ENCODE measurements at regions not wholly inside any gene's neighbourhood (a gene's known extent, or its start where the extent isn't known, plus 50 kb on each side); places are given as distances from the start of the nearest gene placed in this dataset.

DNA sequence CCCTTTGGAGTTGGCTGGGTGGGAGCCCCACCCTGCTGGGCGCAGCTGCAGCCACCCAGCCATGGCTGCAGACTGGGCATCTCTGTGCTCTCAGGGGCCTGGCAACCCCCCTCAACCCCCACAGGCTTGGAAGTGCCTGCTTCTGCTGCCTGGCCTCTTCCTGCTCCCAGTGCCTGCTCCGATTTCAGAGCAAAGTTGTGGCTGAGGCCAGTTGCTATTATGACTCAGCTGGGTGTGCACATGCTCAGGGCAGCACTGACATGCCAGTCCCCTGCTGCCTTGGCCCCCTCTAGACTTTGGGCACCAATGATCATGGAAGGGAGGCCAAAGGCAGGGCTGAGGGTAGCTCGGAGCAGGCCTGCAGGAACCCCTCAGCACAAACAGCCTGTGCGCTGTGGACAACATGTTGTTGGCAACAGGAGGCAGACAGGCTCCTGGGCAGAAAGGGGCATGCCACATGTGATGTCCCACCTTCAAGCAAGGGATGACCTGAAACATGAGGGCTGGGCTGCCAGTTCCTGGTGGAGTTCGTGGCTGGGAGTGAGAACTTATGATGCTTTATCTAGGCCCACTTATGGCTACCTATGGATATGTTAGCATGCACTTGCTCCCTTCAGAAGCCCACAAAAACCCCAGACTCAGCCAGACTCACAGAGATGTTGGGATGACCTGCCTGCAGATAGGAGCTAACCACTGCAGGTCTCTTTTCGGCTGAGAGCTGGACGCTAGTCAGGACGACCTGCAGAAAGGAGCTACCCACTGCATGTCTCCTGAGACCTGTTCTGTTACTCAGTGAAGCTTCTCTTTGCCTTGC is 96.4 kb upstream of the AMOTL1 start:
- no peak for DNase-seq

DNA sequence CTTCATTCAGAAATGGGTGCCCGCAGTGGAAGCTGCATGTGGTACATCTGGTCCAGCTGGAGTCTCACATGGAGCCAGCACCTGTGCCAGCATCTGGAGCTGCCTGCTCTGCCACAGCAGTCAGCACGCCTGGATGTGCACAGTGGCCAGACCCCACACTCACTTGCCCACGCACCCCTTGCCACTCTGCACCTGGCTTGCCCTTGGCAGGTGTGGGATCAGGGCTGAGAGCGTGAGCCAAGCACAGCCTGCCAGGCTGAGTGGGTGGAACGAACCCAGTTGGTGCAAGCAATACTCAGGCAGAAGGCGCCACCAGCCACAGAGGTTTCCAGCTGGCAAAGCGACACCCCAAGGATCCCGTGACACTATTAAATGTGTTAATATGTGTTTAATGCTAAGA is 95.5 kb upstream of the AMOTL1 start:
- no peak for DNase-seq

DNA sequence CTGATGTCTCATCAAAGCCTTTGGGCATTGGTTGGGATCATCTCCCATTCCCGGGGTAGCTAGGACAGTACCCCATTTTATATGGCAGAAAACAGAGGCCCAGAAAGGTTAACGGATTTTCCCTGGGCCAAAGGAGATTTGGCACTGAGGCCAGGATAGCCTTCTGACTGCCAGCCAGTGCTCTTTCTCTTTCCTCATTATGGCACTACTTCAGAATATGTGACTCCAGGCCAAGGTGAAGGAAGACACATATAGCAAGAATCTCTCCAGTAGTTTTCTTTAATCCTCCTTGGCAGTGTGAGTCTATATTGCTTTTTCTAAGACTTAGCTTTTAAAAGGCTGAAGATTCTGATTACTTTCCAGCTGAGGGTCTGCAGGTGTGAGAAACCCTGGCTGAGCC is 94.8 kb upstream of the AMOTL1 start:
- no peak for DNase-seq

DNA sequence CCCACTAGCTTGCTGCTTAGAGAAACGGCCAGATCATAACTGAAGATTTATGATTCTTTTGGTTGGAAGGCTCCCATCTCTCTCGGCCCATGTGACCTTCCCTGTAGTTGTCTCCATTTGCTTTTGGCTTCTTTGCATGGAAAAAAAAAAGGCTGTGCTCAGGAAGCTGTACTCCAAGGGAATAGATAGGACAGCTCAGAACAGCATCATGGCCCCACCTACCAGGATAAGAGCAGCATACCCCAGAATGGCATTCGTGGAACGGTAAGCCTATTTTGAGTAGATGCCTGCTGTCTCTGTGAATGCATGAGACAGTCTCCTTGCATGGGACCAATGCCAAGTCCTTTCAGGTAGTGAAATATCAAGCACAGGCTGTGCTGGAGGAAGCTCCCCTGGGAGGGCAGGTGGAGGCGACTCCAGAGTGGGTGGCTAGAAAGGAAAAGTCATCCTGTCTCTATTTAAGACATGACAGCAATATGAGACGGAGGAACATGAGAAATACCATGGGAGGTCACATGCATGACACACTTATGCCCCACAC is 94.1 kb upstream of the AMOTL1 start:
- DNase-seq: no peak

DNA sequence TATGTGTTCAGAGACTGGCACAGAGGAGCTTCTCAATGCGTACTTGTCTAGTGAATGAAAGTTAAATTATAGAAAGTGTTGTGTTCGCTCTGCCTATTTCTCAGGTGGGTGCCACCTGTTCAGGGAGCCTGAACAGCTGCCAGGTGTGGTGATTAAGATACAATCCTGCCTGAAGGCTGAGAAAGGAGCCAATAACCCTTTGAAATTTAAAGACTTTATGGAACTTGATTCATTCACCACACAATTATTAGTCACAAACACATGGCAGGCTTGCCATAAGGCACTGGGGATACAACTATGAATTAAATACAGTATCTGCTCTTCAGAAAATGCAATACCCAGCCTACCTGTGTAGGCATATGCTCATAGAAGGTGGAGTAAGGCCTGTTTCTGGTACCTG is 92.9 kb upstream of the AMOTL1 start:
- DNase-seq: no peak

- DNase-seq: no peak
These were observed 92.3 kb upstream of the AMOTL1 start for GRCh38 chr11:94675813-94676212.

DNA sequence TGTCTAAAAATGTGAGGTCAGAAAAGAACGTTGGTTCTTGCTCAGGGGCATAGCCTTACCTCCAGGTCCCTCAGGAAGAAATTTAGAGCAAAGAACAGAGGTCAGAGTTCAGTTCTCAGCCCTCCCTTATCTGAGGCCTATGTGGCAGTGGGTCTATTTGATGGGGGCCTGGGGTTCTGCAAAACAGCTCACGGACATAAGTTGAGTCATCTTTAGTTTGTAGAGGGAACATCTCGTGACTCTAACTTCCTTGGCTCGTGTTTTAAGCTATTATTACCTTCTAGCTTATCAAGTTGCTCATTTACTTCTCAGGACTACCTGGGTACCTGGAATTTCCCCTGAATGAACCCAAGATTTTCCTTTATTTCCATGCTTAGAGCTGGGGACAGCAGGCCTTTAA is 91.3 kb upstream of the AMOTL1 start:
- no peak for DNase-seq

GRCh38 chr11:94678236-94678635 is 89.9 kb upstream of the AMOTL1 start:
- no peak for DNase-seq

GRCh38 chr11:94678901-94679300 is 89.3 kb upstream of the AMOTL1 start:
- no peak for DNase-seq

- no peak for DNase-seq
These were observed 87.7 kb upstream of the AMOTL1 start for GRCh38 chr11:94680426-94680825.

- no peak for DNase-seq
These were observed 87.0 kb upstream of the AMOTL1 start for GRCh38 chr11:94681140-94681539.

- no peak for DNase-seq
These were observed 86.3 kb upstream of the AMOTL1 start for GRCh38 chr11:94681852-94682251.

- no peak for DNase-seq
These were observed 73.7 kb upstream of the AMOTL1 start for GRCh38 chr11:94694309-94695060.

DNA sequence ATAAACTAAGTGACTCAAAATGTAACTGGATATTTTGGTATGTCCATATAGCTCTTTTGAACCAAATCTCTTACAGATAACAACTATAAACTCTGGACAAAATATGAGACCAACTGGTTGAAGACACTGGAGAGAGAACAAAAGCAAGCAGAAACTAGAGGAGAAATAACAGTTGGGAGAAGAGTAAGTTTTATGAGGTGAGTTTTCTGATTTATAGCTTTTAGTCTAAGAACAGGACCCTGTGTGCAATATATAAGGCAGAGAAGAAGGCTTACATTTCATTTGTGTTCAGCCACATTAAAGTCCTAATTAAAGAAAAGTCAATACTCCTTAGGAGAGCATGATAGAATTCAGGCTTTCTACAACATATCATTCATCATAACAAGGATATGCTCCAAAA is 71.0 kb upstream of the AMOTL1 start:
- peak; percentile 33 for DNase-seq

GRCh38 chr11:94700622-94701021 is 67.5 kb upstream of the AMOTL1 start:
- DNase-seq: no peak

GRCh38 chr11:94702481-94702880 is 65.7 kb upstream of the AMOTL1 start:
- no peak for DNase-seq

DNA sequence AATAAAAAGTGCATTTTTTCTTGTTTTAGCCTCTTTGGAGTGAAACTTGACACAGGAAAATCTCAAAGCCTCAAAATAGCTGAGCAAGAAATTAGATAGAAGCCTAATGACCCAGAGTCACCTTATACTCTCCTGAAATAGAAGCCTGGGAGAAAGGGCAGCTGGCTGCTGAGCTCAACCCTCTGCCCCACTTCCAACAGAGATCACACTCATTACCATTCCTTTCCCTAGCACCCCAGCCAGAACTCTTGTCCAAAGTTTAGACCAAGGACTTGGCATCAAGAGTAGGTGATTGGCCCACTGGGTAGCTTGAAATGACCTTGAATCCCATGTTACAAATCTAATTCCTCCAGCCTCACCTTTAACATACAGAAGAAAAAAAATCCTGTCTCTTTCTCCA is 62.7 kb upstream of the AMOTL1 start:
- DNase-seq: no peak

DNA sequence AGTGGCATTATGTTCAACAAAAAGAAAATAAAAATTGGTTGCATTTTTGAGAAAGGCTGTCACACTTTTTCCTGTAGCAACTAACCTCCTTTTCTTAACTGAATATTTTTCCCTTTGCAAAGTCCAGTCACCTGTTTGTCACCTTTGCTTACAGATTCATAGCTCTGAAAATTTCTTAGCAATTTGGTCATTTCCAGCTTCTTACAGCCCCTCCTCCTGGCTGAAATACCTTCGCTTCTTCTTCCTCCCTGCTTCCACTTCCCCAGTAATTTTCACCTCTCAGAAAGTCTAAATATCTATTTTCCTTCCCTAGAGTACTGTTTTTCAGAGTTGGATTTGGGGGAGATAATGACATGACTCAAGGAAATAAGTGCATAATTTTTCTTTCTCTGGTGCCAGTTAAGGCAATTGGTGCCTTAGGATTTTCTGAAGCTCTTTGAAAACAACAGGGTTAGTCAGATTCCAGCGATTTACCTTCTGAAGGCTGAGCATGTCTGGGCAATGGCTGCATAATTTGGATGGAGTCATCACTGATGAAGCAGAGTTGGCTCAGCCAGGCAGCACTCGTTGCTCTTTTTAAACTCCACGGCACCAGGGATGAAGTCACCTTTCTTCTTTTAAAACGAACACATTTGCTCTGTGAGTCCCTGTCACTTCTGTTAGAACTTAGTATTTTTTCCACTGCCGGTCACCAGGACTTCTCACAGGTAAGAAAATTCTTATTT is 62.1 kb upstream of the AMOTL1 start:
- no peak for DNase-seq

DNA sequence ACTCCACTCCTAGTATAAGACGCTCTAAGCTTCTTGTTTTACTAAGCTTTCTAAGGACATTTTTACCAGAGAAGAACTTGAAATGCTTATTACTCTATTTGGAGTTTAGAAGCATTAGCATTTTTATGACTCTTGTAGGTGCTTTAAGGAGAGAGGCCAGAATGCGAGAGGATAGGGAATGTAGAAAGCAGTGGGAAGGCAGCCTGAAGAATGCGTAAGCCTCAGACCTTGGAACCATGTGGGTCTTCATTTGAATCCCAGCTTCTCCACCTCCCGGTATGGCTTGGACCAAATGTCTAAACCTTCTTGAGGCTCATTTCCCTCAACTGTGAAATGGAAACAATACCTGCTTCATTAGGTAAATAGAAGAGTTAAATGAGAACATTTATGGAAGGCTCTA is 60.0 kb upstream of the AMOTL1 start:
- DNase-seq: no peak

- no peak for DNase-seq
These were observed 59.5 kb upstream of the AMOTL1 start for GRCh38 chr11:94708642-94709041.

GRCh38 chr11:94715225-94715624 is 52.9 kb upstream of the AMOTL1 start:
- DNase-seq: no peak

- DNase-seq: no peak
These were observed 50.5 kb upstream of the AMOTL1 start for GRCh38 chr11:94717667-94718066.
